Panc1 (cell line): ENCODE measurements at regions not wholly inside any gene's neighbourhood (a gene's known extent, or its start where the extent isn't known, plus 50 kb on each side); places are given as distances from the start of the nearest gene placed in this dataset.

Source experiments
- ATAC-seq: fragments of 200-7000 bp; cut with Tn5 transposase; 2 replicates; pipeline ENCODE4 v1.9.1; 2020; ENCODE audit warnings: mild to moderate bottlenecking, moderate library complexity
- BruUV-seq: library from RNA; stranded (reverse); fragments of 400-500 nt; replicated peaks from 2 replicates; lab custom pipeline; 2021; lab: Mats Ljungman, UMichigan
- CTCF ChIA-PET: fragments of 300-600 bp; sonication (Branson Sonifier 250); formaldehyde crosslinking; loops from one replicate; lab custom pipeline; 2022; ENCODE audit warnings: antibody characterized with exemption; lab: Charles Lee
- POLR2A ChIA-PET: fragments of 300-600 bp; sonication (Branson Sonifier 250); formaldehyde crosslinking; loops from one replicate; lab custom pipeline; 2022; ENCODE audit warnings: antibody characterized with exemption; lab: Charles Lee
- DNase-seq: peaks from one replicate; pipeline ENCODE4 v3.0.0-alpha.2; 2010; ENCODE audit warnings: low read depth, low spot score
- H3K27ac ChIP-seq: 2 replicates; pipeline ENCODE4 v1.5.1; 2011; ENCODE audit warnings: mild to moderate bottlenecking, low read length, inconsistent platforms
- H3K27me3 ChIP-seq: fragments of 200-500 bp; sonication (Bioruptor generic); 2 replicates; pipeline ENCODE4 v1.6.0; 2014; ENCODE audit warnings: low read length, inconsistent platforms; ENCODE audit not compliant: control insufficient read depth, insufficient read depth
- H3K36me3 ChIP-seq: fragments of 200-500 bp; sonication (Bioruptor generic); 2 replicates; pipeline ENCODE4 v1.5.1; 2014; ENCODE audit warnings: inconsistent platforms, mild to moderate bottlenecking, low read length, moderate library complexity; ENCODE audit not compliant: control insufficient read depth, insufficient read depth
- H3K4me1 ChIP-seq: 2 replicates; pipeline ENCODE4 v1.5.1; 2011; ENCODE audit warnings: inconsistent platforms, mild to moderate bottlenecking, low read length, moderate library complexity; ENCODE audit not compliant: control insufficient read depth, insufficient read depth
- H3K4me3 ChIP-seq, 2 experiments: 2 replicates each; pipeline ENCODE4 v1.5.1; 2011 to 2012; ENCODE audit warnings: low read depth in 2 of 2, low read length in 2 of 2, mild to moderate bottlenecking in 2 of 2, inconsistent platforms in 1 of 2, moderate library complexity in 1 of 2
- H3K9me3 ChIP-seq: fragments of 200-500 bp; sonication (Bioruptor generic); 2 replicates; pipeline ENCODE4 v1.5.1; 2014; ENCODE audit warnings: low read depth, mild to moderate bottlenecking, inconsistent platforms, low read length, moderate library complexity; ENCODE audit not compliant: control insufficient read depth, insufficient read depth
- POLR2AphosphoS5 ChIP-seq: IDR thresholded peaks from 2 replicates; pipeline ENCODE4 v1.6.1; 2012; ENCODE audit warnings: mild to moderate bottlenecking, low read depth, low read length, moderate library complexity
- SIN3A ChIP-seq: IDR thresholded peaks from 2 replicates; pipeline ENCODE4 v1.6.1; 2012; ENCODE audit warnings: low read depth, mild to moderate bottlenecking, low read length, moderate library complexity, borderline replicate concordance; ENCODE audit not compliant: insufficient read depth
- TCF7L2 ChIP-seq: IDR thresholded peaks from 2 replicates; pipeline ENCODE4 v1.6.1; 2011; ENCODE audit warnings: mild to moderate bottlenecking, low read depth, low read length, inconsistent platforms
- in situ Hi-C: cut with HindIII; loops from 2 replicates; pipeline ENCODE4 v1.10.0; 2016; ENCODE audit warnings: low sequenced_read_pairs, low pct_unique_long_range_greater_than_20kb
- intact Hi-C: fragments of 100-400 bp; cut with micrococcal nuclease; formaldehyde crosslinking; loops from one replicate; pipeline ENCODE4 v1.10.0; 2022; ENCODE audit not compliant: unreplicated experiment
- TF ChIP-seq, protein P1 (sequence below), 2 experiments: IDR thresholded peaks; 2 replicates each; pipeline ENCODE4 v1.6.1; 2011 to 2012; ENCODE audit warnings: low read depth in 2 of 2, control low read depth in 1 of 2, low read length in 1 of 2, mild to moderate bottlenecking in 1 of 2, moderate library complexity in 1 of 2; ENCODE audit not compliant: insufficient read depth in 1 of 2
- TF ChIP-seq, protein P2 (sequence below): fragments of 450-650 bp; IDR thresholded peaks from 2 replicates; pipeline ENCODE4 v1.5.1; 2017; ENCODE audit warnings: mild to moderate bottlenecking

DNA sequence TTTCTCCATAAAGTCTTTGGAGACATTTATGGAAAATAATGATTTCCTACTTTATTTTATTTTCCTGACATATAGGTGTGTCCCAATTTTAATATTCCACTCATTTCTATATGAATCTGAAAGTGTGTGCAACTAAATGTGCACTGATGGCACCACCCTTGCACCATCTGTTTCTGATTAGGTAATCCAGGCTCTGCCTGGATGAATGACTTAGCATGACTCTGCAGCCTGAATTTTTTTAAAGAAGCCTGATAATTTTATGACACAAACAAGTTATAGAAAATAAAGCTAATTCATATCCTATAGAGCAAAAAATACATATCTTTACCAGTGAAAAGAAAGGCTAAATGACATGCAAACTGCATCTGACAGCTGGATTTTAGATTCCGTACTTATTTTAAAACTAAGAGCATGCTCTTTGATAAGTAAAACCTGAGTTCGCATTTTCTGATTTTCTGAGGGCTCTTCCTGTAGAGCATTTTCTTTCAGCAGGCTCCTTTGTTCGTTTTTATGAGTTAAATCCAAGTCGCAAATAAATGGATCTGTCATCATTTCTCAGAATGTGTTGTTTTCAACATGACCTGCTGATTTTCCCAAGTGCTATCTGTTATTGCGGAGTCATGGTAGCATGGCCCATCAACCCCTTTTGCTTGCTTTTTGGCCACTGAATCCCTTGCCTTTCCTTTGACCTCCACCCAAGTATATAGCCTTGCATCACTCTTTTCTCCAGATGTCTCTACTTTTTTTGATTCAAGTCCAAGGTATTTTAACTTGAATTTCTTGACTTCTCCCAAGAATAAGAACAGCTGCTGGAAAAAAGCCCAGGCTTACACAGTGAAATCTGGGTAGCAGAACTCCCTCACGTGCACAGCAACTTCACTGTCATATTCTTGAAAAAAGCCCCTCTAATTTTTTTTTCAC is 52.8 kb upstream of the LYPLAL1 start:
- H3K4me3 ChIP-seq, result no peak overlapping the region
- no peaks in the 10 kb centered on the region for H3K36me3 ChIP-seq
- no peaks in the 10 kb centered on the region for H3K4me1 ChIP-seq
- in situ Hi-C loops (no loop called here), intact Hi-C loops (no loop called here)
- ATAC-seq (no peak), DNase-seq (no peak)
- no peaks in the 10 kb centered on the region for H3K9me3 ChIP-seq
- no peak overlapping the region for H3K27ac ChIP-seq
- POLR2A ChIA-PET, result no interaction called here
- no peaks in the 10 kb centered on the region for H3K27me3 ChIP-seq
- BruUV-seq, result no TSS peak
- TF ChIP-seq, protein P1, sequence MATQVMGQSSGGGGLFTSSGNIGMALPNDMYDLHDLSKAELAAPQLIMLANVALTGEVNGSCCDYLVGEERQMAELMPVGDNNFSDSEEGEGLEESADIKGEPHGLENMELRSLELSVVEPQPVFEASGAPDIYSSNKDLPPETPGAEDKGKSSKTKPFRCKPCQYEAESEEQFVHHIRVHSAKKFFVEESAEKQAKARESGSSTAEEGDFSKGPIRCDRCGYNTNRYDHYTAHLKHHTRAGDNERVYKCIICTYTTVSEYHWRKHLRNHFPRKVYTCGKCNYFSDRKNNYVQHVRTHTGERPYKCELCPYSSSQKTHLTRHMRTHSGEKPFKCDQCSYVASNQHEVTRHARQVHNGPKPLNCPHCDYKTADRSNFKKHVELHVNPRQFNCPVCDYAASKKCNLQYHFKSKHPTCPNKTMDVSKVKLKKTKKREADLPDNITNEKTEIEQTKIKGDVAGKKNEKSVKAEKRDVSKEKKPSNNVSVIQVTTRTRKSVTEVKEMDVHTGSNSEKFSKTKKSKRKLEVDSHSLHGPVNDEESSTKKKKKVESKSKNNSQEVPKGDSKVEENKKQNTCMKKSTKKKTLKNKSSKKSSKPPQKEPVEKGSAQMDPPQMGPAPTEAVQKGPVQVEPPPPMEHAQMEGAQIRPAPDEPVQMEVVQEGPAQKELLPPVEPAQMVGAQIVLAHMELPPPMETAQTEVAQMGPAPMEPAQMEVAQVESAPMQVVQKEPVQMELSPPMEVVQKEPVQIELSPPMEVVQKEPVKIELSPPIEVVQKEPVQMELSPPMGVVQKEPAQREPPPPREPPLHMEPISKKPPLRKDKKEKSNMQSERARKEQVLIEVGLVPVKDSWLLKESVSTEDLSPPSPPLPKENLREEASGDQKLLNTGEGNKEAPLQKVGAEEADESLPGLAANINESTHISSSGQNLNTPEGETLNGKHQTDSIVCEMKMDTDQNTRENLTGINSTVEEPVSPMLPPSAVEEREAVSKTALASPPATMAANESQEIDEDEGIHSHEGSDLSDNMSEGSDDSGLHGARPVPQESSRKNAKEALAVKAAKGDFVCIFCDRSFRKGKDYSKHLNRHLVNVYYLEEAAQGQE (IDR thresholded peaks at IDR 0.05; ENCODE audit: insufficient read depth in 1 of 2, low read depth in 2 of 2, low read length in 1 of 2), result no peak
- TF ChIP-seq POLR2AphosphoS5 (no peak), SIN3A (no peak), TCF7L2 (no peak)
- TF ChIP-seq, protein P2, sequence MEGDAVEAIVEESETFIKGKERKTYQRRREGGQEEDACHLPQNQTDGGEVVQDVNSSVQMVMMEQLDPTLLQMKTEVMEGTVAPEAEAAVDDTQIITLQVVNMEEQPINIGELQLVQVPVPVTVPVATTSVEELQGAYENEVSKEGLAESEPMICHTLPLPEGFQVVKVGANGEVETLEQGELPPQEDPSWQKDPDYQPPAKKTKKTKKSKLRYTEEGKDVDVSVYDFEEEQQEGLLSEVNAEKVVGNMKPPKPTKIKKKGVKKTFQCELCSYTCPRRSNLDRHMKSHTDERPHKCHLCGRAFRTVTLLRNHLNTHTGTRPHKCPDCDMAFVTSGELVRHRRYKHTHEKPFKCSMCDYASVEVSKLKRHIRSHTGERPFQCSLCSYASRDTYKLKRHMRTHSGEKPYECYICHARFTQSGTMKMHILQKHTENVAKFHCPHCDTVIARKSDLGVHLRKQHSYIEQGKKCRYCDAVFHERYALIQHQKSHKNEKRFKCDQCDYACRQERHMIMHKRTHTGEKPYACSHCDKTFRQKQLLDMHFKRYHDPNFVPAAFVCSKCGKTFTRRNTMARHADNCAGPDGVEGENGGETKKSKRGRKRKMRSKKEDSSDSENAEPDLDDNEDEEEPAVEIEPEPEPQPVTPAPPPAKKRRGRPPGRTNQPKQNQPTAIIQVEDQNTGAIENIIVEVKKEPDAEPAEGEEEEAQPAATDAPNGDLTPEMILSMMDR, result no peak
- CTCF ChIA-PET, result interaction anchor here (0.5 kb wide), 1 partner anchor 538 kb away, joined by 6 read pairs; no protein-coding TSS in a partner anchor

DNA sequence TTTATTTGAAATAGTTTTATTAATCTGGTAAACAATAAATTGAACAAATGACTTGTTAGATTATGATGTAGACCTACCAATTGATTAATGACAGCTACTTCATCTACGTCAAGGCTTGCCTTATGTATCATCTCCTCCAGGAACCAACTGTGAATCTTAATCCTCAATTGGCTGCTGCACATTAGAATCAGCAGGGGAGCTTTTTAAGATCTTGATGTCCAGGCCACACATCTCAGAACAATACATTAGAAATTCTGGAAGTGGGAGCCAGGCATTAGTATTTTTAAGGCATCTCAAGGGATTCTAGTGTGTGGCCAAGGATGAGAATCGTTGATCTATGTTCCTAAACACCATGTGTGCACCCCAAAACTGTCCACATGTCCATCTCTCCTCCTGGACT is 52.0 kb upstream of the LYPLAL1 start:
- ATAC-seq (no peak), DNase-seq (no peak)
- no peaks in the 10 kb centered on the region for H3K9me3 ChIP-seq
- no TSS peak for BruUV-seq
- no peak overlapping the region for H3K4me3 ChIP-seq
- H3K4me1 ChIP-seq, result no peaks in the 10 kb centered on the region
- no peak overlapping the region for H3K27ac ChIP-seq
- ChIA-PET CTCF (no interaction called here), POLR2A (no interaction called here)
- in situ Hi-C loops (no loop called here), intact Hi-C loops (no loop called here)
- H3K27me3 ChIP-seq, result no peaks in the 10 kb centered on the region
- TF ChIP-seq, protein P1 (IDR thresholded peaks at IDR 0.05; ENCODE audit: insufficient read depth in 1 of 2, low read depth in 2 of 2, low read length in 1 of 2), result no peak
- no peaks in the 10 kb centered on the region for H3K36me3 ChIP-seq
